GM10248 (cell line): ENCODE measurements at regions not wholly inside any gene's neighbourhood (a gene's known extent, or its start where the extent isn't known, plus 50 kb on each side); places are given as distances from the start of the nearest gene placed in this dataset.

Experiments
- CTCF ChIA-PET: fragments of 300-600 bp; sonication (Branson Sonifier 250); formaldehyde crosslinking; extraction: SDS; loops from one replicate; lab custom pipeline; 2021; ENCODE audit warnings: antibody characterized with exemption; lab: Yijun Ruan, JAX
- POLR2A ChIA-PET: fragments of 350-650 bp; sonication (Branson Sonifier 250); formaldehyde crosslinking; extraction: SDS; loops from one replicate; lab custom pipeline; 2020; ENCODE audit warnings: antibody characterized with exemption; lab: Yijun Ruan, JAX
- DNase-seq: peaks from one replicate; pipeline ENCODE4 v3.0.0; 2012; ENCODE audit errors: extremely low spot score
- CTCF ChIP-seq: IDR thresholded peaks from 2 replicates; pipeline ENCODE4 v1.5.1; 2012; ENCODE audit warnings: mild to moderate bottlenecking, low read depth; ENCODE audit errors: extremely low read depth, missing control alignments, control extremely low read depth

DNA sequence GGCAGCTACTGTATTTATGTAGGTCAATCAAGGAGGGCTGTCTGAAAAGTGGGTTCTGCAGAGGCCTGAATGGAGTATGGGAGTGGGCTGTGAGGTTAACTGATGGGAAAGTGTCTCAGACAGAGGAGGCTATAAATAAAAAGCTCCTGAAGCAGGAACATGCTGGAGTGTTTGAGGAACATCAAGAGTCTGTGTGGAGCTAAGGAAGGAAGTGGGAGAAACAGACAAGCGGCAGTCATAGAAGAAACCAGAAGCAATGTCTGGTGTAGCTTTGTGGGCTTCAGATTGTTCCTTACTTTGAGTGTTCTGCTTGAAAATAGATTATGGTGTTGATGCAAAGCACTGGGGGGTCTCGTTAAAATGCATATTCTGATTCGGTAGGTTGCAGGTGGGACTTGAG lies 101.5 kb upstream of the OGFRL1 start:
- CTCF ChIA-PET: no interaction called here
- POLR2A ChIA-PET: no interaction called here
- TF ChIP-seq CTCF: no peak
- no peak for DNase-seq

DNA sequence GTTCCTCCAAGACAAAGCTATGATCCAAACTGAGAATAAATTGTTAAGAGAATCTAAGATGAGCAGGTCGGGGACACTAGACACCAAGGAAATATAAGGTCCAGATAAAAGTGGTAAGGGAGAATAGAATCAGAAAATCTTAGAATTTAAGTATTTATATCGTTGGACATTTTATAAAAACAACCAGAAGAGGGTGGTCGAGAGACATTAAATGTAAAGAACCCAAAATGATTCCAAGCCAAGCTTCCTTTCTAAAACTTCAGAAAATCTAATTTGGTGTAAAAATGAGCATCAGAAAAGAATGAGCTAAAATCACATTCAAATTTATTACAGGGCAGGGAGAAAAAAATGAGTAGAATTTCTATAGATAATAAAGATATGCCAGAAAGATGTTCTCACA lies 97.8 kb upstream of the OGFRL1 start:
- no peak for DNase-seq
- ChIA-PET POLR2A (no interaction called here), CTCF (interaction anchor here (0.6 to 1.7 kb wide), 5 partner anchors 10 to 192 kb away, joined by 3 to 8 read pairs (median 3); no protein-coding TSS in a partner anchor)
- no peak for TF ChIP-seq CTCF

GRCh38 chr6:71194724-71195123 lies 93.9 kb upstream of the OGFRL1 start:
- no peak for TF ChIP-seq CTCF
- ChIA-PET CTCF (no interaction called here), POLR2A (no interaction called here)
- DNase-seq: no peak

GRCh38 chr6:71197267-71197666 lies 91.3 kb upstream of the OGFRL1 start:
- DNase-seq: no peak
- no peak for TF ChIP-seq CTCF
- POLR2A ChIA-PET: no interaction called here
- CTCF ChIA-PET: interaction anchor here (1.7 kb wide), 1 partner anchor 9 kb away, joined by 5 read pairs; no protein-coding TSS in a partner anchor

GRCh38 chr6:71197780-71198179 lies 90.8 kb upstream of the OGFRL1 start:
- ChIA-PET CTCF (interaction anchor here (1.0 to 1.7 kb wide), 2 partner anchors 9 to 20 kb away, joined by 3 to 5 read pairs; no protein-coding TSS in a partner anchor), POLR2A (no interaction called here)
- no peak for TF ChIP-seq CTCF
- no peak for DNase-seq

GRCh38 chr6:71198908-71199307 lies 89.7 kb upstream of the OGFRL1 start:
- ChIA-PET POLR2A (no interaction called here), CTCF (interaction anchor here (1.2 kb wide), 1 partner anchor 48 kb away, joined by 3 read pairs; no protein-coding TSS in a partner anchor)

More at GRCh38 chr6:71198908-71199307, 89.7 kb upstream of the OGFRL1 start:
- DNase-seq: no peak
- TF ChIP-seq CTCF: no peak
